ENCODE measurements at regions not wholly inside any gene's neighbourhood (a gene's known extent, or its start where the extent isn't known, plus 50 kb on each side); places are given as distances from the start of the nearest gene placed in this dataset.
"Not testable (repeated sequence)": the region's sequence is repeated elsewhere in the genome, so short reads cannot be mapped to it uniquely, and the experiment has no call there.

DNA sequence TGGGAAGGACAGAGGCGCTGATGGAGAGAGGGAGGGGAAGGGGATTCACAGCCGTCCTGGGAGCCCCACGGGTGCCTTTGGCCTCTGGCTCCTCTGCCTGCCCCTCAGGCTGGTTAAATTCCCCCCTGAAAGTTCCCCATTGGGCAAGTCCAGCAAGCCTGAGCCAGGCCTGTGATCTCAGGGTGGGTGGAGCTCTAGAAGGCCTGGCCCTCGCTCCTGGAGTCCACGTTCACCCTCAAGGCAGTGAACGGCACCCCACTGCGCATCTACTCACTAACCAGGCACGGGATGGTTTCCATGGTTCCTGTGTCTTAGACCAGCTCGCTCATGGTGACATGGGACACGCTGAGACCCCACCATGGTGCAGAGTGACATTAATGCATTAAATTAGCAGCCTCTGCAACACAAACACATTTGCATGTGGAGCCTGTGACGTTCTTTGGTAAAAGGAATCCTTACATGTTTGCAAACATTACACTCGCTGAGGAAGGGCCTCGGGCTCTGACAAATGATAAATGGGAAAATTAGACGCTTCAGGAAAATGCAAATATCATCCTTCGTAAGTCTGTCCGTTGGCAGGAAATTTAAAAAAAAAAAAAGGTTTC lies 452.7 kb downstream of the PREX1 start:
- no peak for DNase-seq

DNA sequence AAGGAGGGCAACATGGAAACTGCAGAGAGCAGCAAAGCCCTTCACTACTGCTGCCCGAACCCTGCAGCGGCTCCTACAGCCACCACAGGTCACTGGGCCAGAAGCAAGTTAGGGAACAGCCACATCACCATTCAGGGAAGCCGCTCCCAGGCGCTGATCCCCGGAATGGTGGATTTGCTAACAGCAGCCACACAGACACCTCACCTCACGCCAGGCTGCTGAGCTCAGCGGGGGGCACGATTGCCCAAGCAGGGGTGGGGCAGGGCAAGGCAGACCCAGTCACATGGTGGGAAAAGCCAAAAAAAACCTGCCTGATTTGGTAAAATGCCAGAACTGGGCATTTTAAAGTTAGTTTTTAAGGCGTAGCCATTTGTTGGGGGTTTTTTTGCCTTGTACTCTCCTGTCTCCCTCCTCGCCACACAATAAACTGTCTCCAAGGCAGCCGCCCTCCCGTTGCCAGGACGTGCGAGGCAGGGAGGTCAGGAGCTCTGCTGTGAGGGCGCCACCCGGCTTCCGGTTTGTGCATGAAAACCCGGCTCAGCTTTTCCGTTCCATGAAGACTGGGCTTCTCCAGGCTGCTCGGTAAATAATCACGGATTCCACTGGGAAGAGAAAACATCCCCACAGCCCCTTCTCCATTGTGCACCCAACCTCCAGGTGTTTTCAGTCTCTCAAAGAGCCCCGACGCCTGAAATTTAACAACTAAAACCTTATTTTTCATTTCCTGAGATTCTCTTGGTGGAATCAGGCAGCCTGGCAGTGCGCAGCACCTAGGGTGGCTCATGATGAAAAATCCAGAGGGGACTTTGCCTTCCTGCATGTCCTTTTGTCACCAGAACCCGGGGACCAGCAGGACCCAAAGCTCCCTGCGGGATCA lies 453.5 kb downstream of the PREX1 start:
- not testable (repeated sequence) for DNase-seq

DNA sequence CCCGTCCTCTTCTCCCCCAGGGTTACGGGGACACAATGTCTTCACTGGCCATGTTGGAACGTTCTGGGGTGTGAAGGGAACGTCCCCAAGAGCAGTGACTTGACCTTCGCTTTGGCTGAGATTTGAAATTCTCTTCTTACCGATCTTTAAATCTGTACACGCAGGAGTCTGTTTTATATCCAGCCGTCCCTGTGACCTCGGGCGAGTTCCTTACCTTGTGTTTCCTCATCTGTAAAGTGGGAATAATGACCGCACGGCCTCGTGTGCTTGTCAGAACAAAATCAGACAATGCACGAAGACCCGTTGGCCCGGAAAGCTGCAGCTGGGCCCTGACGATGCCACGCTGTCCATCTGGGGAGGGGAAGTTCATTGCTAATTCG lies 454.3 kb downstream of the PREX1 start:
- no peak for DNase-seq

DNA sequence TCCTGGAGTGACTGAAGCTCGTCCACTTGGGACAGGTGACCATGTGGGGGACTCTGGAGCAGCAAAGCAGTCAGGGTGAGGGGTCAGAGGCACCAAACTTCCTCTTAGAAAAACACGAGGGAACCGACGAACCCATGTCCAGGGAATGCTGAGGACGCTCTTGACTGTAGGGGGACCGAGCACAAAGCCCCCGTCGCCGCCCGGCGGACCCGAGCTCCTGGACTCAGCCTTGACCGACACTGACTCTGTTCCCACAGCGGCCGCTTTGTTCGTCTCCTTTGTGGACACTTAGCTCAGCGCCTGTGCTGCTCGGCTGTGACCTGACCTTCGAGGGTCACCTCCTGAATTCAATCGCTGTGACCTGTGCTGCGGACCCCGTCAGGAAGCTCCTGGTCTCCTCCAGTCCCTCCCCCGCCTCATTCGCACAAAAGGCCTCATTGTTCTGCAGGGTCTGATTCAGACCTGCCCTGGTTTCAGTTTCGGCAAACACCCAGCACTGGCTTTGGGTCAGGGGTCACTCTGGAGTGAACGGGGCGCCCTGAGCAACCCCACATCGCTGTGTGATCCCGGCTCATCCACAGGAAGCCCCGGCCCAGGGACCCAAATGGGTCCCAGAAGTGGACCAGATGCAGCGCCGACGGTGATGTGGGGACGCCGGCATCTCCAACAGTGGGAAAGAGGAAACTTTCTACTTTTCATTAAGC lies 454.8 kb downstream of the PREX1 start:
- not testable (repeated sequence) for DNase-seq

DNA sequence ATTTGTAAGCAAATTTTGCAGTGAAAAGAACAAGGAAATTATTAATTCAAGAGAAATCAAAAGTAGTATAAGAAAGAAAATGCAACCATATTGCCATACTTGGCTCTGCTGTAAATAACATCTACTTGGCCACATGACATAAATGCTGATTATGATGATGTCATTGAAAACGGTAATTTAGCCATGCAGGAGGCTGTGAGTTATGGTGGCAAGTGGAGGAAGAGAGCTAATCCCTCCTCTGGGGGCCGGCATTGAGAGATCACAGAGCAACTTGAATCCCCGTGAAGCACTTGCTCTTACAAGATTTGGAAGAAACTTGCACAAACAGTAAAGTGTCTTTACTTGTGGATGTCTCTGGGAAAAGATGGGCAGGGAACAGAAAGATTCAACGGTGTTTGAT lies 456.6 kb downstream of the PREX1 start:
- DNase-seq, result no peak

DNA sequence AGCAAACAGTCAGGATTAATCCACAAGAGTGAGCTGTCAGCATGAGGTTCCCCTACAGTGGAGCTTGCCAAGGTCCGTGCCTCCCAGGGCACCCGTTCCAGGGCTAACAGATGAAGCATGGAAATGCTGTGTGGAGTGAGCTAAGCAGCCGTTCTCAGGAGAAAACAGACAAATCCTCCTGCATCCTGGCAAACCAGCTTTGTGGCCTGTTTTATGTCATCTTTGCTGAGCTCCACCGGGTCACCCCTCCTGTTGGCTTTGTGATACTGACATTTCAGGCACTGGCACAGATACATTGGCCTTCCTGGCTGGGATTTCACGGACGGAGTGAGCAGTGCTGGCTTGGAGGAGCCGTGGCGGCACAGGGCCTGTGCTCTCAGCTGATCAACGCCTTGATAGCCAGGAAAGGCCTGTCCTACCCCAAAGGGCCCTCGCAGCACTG lies 459.2 kb downstream of the PREX1 start:
- DNase-seq, result not testable (repeated sequence)

DNA sequence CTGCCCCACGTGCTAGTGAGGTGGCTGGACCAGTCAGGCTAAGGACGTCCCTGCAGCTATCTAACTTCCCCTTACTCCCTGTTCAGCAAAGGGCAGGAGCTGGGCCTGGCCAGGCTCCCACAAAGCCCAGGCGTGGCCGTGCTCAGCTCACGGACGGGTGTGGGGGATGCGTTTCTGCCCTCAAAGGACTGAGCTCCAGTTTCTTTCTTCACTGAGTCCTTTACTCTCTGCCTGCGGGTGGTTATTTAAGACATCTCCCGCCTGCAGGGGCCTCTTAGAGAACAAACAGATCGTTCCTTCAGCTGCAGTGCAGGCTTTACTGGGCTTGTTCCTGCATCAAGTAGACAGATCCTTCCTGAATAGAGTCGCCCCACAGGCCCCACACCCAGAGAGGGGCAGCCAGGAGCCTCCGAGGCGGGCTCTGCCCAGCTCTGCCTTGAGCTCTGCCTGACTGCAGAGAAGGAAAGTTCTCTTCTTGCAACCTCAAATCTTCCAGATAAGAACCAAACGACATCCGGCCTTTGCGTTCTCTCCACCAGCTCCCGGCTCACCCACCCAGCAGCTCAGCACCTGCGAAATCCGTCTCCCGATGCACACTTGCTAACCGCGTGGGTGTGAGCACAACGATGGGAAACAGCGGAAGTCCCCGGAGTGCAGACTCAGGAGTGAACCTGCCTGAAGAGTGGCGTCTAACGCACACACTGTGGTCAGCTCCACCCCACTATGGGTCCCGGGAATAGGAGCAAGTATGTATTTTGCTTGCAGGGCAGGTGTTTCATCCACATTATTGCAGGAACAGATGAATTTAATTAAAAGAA lies 460.0 kb downstream of the PREX1 start:
- not testable (repeated sequence) for DNase-seq

DNA sequence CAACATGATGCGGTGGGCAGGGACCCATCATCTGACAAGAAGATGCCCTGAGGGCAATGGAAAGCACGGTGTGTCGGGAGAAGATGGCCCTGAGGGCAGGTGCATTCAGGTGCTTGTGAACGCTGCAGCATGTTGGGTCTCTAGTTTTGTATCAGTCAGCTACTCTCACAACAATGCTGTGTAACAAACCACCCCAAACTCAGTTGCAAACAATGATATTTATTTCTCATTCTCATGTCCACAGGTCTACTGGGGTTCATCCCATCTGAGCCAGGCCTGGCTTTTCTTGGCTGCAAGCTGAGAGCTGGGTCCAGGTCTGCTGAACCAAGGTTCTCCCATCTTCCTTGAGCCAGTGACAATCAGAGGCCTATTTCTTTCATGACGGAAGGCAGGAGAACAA lies 461.6 kb downstream of the PREX1 start:
- no peak for DNase-seq

DNA sequence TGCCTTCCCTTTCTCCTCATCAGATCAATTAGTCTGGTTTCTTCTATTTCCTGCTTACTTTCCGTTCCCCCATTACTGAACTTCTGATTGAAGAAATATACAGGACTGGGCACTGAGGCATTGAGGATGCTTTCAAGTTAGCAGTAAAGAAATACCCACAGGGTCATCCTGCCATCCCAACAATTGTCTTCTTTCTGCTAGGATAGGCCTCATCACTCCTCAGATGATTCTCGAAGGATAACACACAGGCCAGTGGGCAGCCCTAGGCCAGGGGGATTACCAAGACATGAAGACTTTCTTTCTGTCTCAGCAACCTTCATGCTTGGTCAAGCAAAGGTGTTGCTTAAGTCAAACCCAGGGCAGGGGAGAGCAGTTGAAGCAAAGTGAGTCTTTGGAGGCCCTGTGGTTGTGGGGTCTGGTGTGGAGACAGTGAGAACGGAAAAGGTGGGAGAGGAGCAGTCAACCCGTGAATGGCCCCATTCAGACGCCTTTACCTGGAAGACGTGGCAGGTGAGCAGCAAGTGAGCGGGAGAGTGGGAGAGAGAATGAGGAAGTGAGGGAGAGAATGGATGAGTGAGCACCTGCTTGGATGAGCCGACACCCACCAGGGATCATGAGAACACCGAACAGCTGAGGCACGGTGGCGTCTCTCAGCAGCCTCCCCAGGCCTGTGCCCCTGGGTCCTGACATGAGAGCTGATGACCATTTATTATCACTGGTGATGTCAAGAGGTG lies 462.9 kb downstream of the PREX1 start:
- no peak for DNase-seq

DNA sequence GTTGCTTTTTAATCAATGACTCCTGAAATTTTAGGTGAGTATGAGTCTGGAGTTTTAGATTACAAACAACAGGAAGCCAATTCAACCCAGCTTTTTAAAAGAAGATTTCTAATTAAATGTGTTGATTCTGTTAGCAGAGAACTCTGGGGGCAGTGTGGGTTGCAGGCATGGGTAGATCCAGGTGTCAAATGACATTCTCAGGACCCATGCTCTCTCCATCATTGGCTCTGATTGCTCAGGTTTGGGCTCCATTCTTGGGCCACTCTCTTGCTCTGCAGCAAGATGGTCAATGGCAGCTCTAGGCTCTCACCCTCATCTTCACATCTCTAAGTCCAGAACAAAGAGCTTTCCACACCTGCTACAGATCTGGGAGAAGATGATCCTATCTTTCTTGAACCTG lies 463.7 kb downstream of the PREX1 start:
- no peak for DNase-seq

DNA sequence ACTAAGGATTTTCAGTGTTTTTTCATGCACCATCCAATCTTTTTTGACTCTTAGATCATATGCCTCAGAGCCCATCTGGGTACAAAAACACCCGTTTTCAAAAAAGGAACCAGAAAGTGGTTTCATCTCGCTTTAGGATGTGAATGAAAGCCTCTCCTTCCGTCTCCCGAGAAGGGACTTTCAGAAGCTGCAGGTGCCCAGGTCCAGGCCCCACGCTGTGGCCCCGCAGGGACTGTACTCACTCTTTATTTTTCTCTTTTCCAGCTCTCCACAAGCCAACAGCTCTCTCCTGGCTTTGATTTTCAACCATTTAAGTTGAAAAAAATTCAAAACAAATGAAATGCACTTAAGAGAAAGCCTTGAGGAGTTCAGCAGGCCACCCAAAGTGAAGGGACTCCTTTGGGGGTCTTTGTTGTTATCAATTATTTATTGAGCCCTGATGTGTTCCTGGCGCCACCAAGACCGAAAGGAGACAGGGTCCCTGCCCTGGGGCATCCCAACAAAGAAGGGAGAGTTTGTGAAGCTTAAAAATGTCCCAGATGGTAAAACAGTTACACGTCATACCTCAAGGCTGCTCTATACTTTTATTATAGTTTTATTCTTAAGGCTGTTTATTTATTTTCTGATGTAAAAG lies 467.3 kb downstream of the PREX1 start:
- no peak for DNase-seq

DNA sequence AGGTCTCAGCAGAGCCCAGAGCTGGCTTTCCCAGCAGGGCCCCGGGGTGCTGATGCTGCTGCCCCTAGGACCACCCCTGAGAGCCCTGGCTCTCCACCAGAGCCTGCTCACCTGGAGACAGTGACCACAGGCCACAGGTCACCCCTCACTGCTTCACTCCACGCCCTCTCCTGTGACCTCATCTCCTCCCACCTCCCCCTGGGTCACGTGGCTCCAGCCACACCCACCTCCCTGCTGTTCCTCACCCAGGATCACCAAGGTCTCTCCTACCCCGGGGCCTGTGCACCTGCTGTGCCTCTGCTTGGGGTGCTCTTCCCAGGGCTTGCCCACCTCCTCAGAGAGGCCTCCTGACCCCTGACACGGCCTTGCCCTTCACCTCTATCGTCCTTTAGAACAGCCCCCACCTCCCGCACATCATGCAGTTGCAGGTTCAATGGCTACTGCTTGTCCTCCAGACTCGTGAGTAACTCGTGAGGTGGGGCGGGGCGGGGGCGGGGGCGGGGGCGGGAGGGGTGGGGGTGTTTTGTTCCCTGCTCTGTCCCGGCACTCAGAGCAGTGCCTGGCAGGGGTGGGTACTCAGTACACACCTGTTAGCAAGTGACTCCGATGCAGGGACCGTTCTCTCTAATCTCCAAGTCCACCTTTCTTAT lies 468.0 kb downstream of the PREX1 start:
- no peak for DNase-seq

DNA sequence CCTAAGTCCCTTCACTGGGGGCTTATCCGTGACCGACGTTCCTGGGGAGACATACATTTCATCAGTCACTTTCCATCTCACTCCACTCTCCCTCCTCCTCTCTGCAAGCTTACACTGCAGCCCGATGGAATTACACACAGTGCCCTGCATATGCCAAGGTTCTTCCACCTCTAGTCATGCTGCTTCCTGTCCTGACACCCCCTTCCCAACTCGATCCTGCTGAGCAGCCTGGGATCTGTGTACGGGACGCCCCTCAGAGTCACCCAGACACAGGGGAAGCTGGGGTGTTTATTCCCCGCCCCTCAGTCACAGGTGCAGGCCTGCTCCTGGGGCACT lies 468.8 kb downstream of the PREX1 start:
- DNase-seq, result not testable (repeated sequence)

DNA sequence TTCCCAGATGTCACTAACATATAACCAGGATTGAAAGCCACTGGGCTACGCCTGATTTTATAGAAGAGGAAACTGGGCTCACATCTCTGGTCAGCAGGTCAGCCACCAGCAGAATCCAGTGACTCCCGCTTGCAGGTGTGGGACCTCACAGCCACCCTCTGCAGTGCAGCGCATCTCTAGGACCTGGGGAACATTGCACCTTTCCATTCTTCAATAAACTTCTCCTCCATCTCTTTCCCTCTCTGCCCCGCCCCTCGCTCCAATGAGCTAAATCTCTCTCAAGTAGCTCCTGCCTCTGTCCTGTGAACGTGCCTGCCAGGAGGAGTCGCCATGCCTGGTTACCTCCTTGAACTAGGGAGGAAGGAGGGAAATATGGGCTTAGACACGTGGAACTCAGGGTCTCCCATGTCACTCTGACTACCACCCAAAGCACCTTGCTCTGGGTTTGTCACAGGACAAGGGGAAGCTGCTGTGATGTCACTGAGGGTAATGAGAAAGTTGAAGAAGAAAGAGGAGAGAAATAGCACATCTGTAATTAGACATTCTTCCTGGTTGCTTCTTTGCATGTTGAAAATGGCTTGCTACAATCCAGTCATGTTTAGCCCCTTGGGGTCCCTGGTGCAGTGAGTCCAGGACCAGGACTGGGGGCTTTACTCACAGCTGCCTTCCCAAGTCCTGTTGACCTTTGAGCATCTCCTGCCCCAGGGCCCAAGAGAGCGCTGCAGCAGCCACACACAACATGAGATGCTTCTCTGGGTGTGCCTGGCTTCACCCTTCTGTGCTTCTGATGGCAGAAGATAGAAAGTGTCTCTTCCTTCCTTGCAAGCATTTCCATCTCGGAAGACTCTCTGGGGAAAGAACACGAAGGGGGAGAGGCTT lies 469.4 kb downstream of the PREX1 start:
- no peak for DNase-seq

DNA sequence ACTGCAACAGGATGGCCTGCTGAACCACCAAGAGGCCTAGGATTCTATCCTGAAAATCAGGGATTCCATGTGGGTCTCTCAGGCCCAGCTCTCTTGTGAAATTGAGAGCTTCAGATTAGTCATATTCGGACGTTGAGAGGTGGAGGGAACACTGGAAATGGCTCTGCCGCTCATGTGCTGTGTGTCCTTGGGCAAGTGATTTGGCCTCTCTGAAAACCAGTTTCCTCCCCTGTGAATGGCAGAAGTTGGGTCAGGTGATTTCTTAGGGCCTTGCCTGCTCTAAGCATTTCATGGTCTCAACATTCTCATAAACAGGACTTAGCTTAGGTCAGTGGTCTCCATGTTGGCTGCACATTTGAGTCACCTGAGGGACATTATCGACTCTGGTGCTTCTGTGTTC lies 470.1 kb downstream of the PREX1 start:
- DNase-seq, result no peak

DNA sequence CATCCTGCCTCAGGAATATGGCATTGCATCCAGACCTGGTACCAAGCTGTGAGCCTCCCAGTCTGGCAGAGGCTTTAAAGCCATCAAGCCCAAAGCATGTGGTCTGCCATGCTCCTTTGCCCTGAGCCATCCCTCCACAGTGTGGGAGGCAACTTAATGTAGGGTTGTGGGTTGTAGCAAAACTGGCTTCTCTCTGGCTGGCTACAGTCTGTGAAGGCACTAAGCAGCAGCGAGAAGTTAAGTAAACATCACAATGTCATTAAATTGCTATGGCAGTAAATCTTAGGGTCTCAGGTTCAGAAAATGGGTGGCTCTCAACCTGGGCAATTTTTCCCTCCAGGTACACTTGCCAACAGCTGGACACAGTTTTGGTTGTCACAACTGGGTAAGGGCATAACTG lies 472.9 kb downstream of the PREX1 start:
- no peak for DNase-seq

DNA sequence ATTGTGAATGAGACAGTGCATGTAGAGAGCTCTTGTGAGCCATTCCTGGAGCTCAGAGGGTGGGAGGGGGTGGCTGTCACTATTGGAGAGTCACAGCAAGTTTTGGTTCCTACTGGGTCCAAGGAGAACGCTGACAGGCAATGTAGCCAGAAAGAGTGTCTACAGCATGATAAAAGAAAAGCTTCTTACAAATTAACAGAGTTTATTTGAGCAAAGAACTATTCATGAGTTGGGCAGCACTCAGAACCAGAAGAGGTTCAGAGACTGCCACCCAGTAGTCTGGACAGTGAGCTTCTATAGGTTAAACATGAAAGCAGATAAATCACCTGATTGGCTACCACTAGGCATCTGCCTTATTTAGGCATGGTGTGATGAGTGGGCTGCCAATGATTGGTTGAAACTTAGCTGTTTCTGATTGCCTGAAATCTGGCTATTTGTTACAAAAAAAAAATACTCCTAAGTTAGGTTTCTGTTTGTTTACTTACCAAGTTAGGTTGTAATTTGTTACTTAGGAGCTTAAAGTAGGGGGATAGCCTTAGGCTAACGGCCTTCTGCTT lies 473.4 kb downstream of the PREX1 start:
- no peak for DNase-seq

DNA sequence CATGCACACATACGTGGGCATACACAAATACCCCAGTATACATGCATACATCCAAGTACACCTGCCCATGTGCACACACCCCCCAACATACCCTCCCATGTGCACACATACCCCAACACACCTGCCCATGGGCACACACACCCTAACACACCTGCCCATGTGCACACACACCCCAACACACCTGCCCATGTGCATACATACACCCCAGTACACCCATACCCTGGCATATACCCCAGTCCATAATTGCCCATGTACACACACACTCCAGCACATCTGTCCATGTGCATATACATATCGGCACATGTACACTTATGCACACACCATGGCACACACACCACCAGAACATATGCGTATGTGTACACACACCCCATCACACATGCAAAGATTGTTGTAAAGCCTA lies 475.2 kb downstream of the PREX1 start:
- no peak for DNase-seq

DNA sequence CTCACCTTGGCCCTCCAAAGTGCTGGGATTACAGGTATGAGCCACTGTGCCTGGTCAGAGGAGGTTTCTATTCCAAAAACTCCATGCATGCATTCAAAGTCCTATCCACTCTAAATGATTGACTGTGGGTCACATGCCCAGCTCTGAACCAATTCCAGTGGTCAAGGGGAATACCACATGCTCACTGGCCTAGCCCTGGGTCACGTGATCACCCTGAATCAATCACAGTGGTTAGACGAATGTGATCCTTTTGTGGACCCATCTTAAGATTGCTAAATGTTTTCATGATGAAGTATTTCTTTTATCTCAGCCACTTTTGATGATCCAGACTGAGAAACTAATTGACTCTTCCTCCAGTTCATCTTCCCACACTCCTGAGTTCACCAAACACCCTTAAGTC lies 475.8 kb downstream of the PREX1 start:
- DNase-seq, result no peak
